ENCODE measurements at regions not wholly inside any gene's neighbourhood (a gene's known extent, or its start where the extent isn't known, plus 50 kb on each side); places are given as distances from the start of the nearest gene placed in this dataset.

DNA sequence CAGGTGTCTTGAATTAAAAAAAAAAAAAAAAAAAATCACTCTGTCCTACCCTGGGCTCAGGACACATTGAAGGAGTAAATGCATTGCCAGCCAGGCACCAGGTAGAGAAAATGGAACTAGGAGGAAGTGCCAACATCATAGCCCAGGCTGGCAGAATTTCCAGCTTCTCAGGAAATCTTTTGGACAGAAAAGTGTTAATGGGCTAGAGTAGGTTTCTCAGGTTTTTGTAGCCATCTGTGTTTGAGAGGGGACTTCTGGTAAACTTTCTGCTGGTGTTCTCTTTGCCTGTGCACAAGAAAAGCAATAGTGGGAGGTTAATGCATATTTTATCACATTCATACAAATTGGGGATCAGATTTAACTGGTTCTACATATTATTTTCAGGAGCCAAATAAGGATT is 678.3 kb upstream of the NRSN1 start:
- no peak for DNase-seq (ENCODE audit: low read depth, low spot score)
- Histone ChIP-seq H3K4me1 (ENCODE audit: control insufficient read depth in 1 of 2, insufficient read depth in 2 of 2, low read length in 2 of 2) (no peaks in the 10 kb centered on the region), H3K4me3 (replicated peaks in 1 of 2; ENCODE audit: low read depth in 1 of 2, low read length in 2 of 2) (no peak overlapping the region), H4K20me1 (ENCODE audit: insufficient read depth) (no peaks in the 10 kb centered on the region), H3K36me3 (ENCODE audit: control insufficient read depth in 1 of 2, insufficient read depth in 2 of 2, low read length in 2 of 2) (no peaks in the 10 kb centered on the region), H3K27ac (ENCODE audit: low read depth, low read length) (no peak overlapping the region), H3K27me3 (ENCODE audit: insufficient read depth, low read length) (no peaks in the 10 kb centered on the region), H3K9me2 (ENCODE audit: insufficient read depth) (no peaks in the 10 kb centered on the region), H3K9me3 (ENCODE audit: control insufficient read depth in 1 of 2, insufficient read depth in 1 of 2, low read depth in 1 of 2, low read length in 2 of 2) (peaks cover 0 to 4% of the 10 kb centered on the region in 2 experiments; a peak in 2 of 4 replicates), H3K9ac (ENCODE audit: low read length) (no peak overlapping the region), H3K4me2 (ENCODE audit: low read length) (no peak overlapping the region), H3K79me2 (ENCODE audit: insufficient read depth, low read length) (no peaks in the 10 kb centered on the region), H2AFZ (ENCODE audit: low read depth, low read length, poor library complexity, severe bottlenecking) (no peak overlapping the region)
- RAD21 ChIA-PET (ENCODE audit: low non-redundant PET in 1 of 2, low total read pairs in 2 of 2, uncharacterized antibody in 2 of 2, unreplicated experiment in 2 of 2): no interaction called here
- TF ChIP-seq ATF3 (IDR thresholded peaks at IDR 0.05) (no peak), JUND (IDR thresholded peaks at IDR 0.05) (no peak), POLR2A (IDR thresholded peaks at IDR 0.05; ENCODE audit: borderline replicate concordance, extremely low read depth, insufficient read depth, insufficient read length) (no peak), POLR2AphosphoS5 (IDR thresholded peaks at IDR 0.05; ENCODE audit: low read depth, low read length) (no peak), CEBPB (IDR thresholded peaks at IDR 0.05; ENCODE audit: low read depth) (no peak), FOSL1 (IDR thresholded peaks at IDR 0.05; ENCODE audit: low read depth) (no peak), YY1 (IDR thresholded peaks at IDR 0.05; ENCODE audit: extremely low read depth, insufficient replicate concordance, low read depth, low read length) (no peak), ZBTB33 (IDR thresholded peaks at IDR 0.05; ENCODE audit: extremely low read depth, insufficient replicate concordance, low read length) (no peak)
- TF ChIP-seq, protein P1, sequence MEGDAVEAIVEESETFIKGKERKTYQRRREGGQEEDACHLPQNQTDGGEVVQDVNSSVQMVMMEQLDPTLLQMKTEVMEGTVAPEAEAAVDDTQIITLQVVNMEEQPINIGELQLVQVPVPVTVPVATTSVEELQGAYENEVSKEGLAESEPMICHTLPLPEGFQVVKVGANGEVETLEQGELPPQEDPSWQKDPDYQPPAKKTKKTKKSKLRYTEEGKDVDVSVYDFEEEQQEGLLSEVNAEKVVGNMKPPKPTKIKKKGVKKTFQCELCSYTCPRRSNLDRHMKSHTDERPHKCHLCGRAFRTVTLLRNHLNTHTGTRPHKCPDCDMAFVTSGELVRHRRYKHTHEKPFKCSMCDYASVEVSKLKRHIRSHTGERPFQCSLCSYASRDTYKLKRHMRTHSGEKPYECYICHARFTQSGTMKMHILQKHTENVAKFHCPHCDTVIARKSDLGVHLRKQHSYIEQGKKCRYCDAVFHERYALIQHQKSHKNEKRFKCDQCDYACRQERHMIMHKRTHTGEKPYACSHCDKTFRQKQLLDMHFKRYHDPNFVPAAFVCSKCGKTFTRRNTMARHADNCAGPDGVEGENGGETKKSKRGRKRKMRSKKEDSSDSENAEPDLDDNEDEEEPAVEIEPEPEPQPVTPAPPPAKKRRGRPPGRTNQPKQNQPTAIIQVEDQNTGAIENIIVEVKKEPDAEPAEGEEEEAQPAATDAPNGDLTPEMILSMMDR (IDR thresholded peaks at IDR 0.05 in 2 of 3, conservative IDR thresholded peaks at IDR 0.05 in 1 of 3; ENCODE audit: borderline replicate concordance in 1 of 3, insufficient read depth in 1 of 3, low read depth in 2 of 3, low read length in 2 of 3): no peak
- no TSS peak for BruUV-seq (replicated peaks)
- CTCF ChIA-PET: no interaction called here
- intact Hi-C loops (cut with micrococcal nuclease): no loop called here
- no peak for ATAC-seq
- POLR2A ChIA-PET: no interaction called here
